Skin of body (tissue), 1 donor: ENCODE measurements at regions not wholly inside any gene's neighbourhood (a gene's known extent, or its start where the extent isn't known, plus 50 kb on each side); places are given as distances from the start of the nearest gene placed in this dataset.

Experiments used
- DNase-seq: peaks from one replicate; lab custom pipeline; 2025; lab: John Stamatoyannopoulos, UW

DNA sequence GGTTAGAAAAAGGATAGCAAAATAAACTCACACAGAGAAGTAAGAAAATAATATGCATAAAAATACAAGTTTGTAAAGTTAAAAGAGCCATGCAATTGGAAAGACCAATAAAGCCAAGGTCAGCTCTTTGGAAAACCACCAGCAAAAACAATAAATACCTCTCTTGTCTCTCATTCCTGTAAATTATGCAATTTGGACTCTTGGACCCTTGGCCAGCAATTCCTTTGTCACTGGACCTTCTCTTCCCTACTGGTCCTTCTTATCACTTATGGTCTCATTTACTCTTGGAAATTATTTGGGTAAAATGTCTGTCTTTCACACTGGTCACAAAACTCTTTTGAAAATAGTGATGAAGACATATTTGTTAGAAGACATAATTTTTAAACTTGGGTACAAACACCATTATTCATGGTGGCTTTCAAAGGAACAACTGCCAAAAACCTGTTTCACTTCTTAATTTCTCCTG is 379.5 kb downstream of the TMEM232 start:
- DNase-seq: no peak

DNA sequence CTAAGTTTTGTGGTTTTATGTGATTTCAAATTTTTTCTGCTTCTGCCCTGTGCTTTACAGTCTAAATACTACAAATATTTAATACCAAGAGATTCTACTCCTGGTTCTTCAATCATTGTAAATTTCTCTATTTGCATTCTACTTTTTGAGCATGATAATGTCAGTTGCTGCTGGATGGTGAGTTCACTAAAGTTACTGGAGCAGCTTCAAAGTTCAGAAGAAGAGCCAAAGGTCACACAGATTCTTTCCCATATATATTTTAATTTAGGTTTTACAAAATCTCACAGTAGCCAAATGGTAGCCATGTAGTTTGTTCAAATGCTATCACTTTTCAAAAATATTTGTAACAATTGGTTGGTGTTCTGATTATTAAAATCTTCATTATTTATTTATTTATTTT is 378.7 kb downstream of the TMEM232 start:
- DNase-seq: no peak

DNA sequence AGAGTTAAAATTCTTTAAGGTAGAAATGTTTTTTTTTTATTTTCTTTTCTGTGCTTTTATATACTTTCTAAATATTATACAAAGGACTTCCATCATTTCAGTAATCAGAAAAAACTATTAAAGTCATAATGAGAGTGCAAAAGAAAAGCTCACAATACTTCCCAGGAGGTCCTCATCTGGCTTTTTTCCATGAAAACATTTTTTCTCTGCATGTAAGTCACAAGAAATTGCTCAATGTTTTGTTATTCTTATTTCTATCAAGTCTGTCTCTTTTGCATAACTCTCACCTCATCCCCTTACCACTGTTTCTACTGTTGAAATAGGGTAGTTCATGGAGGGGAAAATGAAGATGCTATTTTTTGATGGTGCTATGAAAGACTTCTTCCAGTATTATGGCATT is 375.0 kb downstream of the TMEM232 start:
- DNase-seq: no peak

DNA sequence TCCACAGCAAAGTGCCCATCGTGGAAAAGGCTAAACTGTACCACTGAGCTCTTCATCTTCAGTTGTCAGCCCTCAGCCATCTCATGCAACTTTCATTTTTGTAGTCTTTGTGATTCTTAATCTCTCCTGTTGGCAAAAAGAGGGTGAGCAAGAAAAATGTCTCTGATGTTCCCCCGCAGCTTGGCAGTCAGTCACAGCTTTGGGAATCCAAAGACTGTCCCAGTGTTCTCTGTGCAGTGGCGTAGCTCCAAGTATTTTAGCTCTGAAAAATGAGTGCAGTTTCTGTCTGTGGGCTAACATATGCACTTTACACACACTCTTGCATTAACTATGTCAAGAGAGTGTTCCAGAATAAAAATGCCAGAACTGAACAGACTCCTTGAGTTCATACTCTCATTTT is 372.2 kb downstream of the TMEM232 start:
- DNase-seq: peak; percentile 27

DNA sequence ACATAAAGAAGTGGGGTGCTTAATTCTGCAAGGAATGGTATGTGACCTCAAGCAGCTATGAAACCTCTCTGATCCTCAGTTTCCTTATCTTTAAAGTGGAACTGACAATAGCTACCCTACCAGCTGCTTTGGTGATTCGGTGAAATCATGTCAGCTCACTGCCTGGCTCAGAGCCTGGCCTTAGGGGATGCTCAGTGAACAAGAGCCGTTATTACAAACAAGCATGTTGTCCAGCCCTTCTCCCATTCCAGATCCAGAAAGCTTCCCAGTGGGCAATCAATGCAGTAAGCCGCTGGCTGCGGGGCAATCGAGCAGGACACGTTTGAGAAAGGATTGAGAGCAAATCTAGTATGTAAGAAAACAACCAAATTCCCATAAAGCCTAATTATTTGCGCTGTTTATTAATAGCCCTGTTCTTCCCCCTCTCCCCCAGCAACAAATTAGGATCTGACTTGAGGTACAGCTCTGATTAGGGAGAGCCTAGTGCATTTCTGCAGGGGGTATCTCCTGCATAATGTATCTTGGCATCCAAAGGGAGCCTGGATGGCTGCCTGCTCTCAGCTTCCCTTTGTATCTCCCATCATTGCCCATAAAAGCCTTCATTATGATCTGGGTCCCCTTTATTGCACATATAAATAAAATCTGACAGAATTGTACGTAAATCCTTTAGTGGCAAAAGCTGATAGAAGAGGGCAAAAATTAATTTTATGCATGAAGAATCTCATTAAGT is 371.4 kb downstream of the TMEM232 start:
- DNase-seq: no peak

DNA sequence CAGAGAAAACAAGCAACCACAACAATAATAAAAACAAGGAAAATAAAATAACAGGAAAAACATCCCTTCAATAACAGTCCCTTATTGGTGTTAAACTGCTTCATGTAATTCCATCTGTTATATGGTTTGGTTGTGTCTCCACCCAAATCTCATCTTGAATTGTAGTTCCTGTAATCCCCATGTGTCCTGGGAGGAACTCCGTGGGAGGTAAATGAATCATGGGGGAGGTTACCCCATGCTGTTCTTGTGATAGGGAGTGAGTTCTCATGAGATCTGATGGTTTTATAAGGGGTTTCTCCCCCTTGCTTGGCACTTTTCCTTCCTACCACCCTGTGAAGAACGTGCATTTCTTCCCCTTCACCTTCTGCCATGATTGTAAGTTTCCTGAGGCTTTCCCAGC is 369.8 kb downstream of the TMEM232 start:
- DNase-seq: no peak

DNA sequence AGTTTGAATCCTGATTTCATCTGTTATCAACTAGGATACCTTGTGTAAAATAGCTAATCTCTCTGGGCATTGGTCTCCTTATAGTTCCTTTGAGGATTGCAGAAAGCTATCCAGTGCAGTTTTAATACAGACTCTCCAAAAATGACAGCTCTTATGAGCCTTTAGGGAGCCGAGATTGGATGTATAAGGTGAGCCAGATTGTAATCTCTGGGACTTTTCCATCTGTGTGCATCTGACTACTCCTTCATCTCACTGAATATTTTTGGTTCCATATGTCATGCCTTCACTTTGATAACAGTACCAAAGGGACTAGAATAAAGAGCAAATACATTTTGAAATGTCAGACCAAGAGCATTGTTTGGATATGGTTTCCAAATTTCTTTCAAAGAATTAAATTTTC is 367.2 kb downstream of the TMEM232 start:
- no peak for DNase-seq

DNA sequence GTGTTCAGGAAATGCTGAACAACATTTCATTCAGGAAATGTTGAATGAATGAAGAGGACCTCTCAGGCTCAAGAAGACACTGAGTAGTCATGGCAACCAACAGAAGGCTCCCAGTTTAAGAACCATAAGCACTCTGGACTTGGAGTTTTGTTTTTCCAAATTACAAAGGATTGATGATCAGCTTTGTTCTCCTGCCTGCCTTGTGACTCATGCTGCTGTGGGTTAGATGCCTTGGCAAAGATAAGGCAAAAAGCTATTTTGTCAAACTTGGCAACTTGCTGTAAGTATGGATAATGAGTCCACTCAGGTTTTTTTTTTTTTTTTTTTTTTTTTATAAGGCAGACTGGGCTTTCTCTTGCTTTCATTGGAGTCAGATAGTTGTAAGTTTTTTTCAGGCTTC is 365.0 kb downstream of the TMEM232 start:
- DNase-seq: no peak

DNA sequence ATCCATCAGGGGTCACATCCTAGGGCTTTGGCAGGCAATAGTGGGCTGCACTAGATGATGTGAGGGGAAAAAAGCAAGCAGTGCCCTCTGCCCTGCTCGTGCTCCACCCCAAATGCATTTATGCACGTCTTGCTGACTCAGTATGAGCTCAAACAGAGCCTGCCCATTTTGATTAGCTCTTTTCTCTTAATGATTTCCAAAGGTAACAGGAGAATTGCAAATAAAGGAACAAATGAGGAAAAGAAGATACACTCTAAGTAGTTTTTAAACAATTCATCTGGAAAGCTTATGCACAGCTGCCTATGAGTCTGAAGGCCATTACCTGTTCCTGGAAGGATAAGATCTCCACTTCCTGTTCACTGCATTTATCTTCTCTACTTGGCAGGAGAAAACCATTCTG is 364.2 kb downstream of the TMEM232 start:
- DNase-seq: no peak

DNA sequence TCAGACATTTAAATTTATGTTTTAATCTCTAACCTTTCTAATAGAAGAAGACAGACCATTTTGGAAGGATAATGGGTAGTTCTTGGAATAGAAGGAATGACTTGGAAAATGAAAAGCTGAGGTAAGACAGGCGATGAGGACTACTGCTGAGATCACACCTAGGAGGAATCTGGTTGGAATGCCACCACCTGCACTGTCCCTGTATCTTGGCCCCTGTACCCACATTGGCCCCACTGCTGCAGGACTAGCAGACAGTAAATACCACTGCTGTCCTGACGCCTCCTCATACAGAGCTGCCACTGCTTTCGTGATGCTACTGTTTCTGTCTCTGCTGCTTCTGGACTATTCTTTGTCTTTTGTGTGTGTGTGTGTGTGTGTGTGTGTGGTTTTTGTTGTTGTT is 359.8 kb downstream of the TMEM232 start:
- DNase-seq: no peak
